Cerebellar cortex (tissue), 1 donor: ENCODE measurements at regions not wholly inside any gene's neighbourhood (a gene's known extent, or its start where the extent isn't known, plus 50 kb on each side); places are given as distances from the start of the nearest gene placed in this dataset.
A peak's percentile ranks its signal among the peaks of the same experiment; 100 is the strongest.
"Not testable (repeated sequence)": the region's sequence is repeated elsewhere in the genome, so short reads cannot be mapped to it uniquely, and the experiment has no call there.

Experiments
- DNase-seq: peaks from one replicate; pipeline ENCODE4 v3.0.0-alpha.2; 2015; ENCODE audit warnings: low spot score

DNA sequence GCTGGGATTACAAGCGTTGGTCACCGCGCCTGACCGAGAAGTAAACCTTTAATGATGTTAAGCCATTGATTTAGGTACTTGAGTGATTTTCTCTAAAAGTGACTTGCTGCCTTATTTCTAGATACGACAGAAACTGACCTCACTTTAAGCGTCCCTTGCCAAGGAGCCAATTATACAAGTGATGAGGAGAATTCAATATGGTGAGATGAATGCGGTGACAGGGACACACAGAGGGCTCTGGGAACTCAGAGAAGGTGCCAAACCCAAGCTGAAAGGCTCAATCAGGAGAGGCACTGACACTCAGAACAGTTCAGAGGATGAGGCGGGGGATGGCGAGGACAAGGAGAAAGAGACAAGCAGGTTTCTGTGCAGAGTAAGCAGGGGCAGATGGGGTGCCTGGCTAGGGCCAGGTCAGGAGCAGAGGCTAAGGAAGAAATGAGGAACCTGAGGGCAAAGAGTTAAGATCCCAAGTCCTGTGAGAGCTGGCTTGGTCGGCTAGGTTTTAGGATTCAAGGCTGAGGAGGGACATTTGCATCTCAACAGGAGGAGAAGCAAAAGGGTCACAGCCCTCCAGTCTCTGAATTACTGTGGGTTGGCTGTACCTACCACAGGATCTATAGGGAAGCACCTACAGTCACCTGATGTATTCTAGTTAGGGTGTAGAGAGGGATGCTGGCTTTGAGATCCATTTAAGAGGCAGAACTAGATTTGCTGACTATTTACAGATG lies 83.2 kb upstream of the USP24 start:
- no peak for DNase-seq

DNA sequence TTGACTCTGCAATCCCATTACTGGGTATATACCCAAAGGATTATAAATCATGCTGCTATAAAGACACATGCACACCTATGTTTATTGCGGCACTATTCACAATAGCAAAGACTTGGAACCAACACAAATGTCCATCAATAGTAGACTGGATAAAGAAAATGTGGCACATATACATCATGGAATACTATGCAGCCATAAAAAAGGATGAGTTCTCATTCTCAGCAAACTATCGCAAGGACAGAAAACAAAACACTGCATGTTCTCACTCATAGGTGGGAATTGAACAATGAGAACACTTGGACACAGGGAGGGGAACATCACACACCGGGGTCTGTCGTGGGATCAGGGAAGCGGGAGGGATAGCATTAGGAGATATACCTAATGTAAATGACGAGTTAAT lies 81.1 kb upstream of the USP24 start:
- not testable (repeated sequence) for DNase-seq

DNA sequence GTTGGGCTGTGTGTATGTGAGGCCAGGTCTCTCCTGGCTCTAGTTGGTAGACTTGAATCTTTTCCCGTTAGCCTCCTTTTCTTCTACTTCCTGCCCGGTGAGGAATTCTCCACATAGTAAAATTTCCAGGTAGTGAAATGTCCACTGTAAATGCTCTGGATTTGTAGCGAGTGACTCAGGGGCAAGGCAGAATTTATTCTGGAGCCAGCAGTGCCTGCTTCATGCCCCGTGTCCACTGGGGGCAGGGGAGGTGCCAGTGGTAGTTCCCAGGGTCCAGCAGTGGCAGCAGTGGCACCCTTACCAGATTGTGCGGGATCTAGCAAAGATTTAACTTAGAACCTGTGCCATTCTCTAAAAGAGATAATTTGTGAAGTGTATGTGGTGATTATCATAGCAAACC lies 74.5 kb upstream of the USP24 start:
- no peak for DNase-seq

DNA sequence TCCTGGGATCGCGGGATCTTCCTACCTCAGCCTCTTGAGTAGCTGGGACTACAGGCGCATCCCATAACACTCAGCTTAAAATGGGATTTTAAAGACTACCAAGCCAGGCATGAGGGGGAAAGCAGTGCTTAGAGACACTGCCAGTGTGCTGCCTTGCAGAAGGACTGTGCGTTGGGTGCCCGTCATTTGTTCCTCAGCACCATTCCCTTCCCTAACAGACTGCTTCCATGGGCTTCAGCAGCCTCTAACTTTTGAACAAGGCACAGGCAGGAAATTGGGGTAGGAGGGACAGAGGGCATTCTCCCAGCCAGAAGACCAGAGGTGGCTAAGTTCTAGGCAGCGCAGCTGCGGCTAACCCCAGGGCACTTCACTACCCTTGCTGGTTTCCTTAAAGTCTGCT lies 73.9 kb upstream of the USP24 start:
- DNase-seq, result no peak

DNA sequence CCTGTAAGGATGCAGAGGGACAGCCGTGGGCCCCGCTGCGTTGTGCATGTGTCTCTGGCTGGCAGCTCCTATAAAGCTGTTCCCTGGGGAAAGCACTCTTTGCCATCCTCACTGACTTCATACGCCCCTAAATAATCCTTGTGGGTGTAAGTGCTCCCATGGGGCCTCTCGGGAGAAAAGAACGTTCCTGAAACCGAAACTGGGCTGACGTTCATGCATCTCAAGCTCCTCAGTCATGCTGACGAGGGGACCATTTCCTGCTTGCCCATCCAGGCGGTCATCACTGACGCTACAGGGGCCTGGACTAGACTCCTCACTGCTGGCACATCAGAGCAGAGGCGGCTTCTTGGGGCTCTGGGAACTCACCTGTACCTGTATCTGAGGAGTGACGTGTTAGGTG lies 73.1 kb upstream of the USP24 start:
- DNase-seq, result no peak

DNA sequence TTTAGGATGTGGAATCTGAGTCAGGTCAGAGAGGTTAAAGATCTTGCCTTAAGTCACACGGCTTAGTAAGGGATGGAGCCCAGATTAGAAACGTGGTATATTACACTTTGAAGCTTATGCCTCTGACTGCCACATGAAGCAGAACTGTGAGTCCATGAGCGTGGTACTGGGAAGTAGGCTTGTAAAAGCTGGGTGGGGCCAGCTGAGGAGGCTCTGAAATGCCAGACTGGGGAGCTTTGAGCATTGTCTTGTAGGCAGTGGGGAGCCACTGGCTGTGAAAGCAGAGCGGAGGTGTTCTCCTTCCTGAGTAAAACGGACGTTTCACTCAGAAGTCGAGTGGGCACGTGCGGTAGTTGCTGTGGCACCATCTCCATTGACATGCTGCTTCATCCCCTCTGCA lies 72.6 kb upstream of the USP24 start:
- no peak for DNase-seq

DNA sequence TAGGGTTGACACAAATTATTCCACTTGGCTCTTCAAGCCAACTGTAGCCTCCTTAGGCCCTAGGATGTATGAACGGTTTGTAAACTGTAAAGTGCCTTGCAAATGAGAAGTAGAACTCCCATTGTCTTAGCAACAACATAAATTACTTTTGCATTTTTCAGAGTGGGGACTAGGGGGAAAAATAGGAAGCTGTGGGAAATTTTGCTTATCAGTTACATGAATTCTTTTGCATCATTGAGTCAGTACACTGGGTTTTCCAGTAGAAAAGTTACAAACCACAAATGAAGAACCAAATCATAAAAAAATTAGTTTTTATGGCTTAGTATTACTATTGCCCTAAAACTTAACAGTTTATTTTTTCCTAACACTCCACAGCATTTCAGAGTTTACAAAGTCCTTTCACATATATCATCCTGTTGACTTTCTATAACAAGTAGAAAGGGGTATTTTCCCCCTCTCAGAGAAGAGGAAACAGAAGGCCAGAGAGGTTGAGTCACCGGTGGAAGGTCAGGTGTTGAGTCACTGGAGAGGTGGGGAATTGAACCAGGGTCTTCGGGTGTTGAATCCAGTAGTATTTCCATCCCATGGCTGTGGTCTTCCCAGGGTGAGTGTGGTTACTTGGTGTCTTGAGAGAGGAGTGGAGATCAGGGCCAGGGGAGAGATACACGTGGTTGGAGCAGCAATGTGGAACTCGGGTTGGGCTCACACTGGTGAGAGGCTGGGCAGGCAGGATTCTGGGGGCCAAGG lies 71.9 kb upstream of the USP24 start:
- DNase-seq, result no peak

DNA sequence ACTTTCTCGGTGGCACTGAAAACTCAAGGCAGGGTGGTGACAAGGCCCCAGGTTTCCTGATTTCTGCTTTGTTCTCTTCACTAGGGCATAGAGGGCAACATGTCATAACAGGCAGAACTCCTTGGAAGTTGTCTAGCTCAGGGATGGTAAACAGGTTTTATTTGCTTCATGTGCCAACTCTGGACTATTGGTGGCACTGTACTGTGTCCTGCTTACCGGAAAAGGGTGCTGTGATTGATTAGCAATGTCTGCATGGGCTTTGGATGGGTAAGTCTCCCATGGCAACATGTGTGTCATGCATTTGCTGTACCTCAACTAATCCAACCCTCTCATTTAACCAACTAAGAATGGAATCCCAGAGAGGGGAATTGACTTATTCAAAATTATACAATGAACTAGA lies 70.7 kb upstream of the USP24 start:
- DNase-seq, result no peak

DNA sequence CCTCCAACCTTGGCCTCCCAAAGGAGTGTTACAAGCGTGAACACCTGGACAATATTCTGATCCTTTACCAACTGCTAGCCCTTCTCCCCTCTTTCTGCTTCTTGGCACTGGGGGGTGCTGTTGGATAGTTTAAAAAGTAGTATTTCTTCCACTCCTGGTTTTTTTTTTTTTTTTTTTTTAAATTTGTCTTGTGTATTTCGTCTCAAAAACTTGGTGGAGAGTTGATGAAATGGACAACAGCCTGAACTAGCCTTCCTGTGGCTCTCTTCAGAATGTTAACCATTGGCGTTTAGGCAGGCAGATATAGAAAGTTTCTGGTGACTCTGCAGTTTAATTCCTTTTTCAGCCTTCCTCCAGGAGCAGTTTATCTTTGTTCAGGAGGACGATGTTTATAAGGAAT lies 69.7 kb upstream of the USP24 start:
- DNase-seq, result peak; percentile 62

DNA sequence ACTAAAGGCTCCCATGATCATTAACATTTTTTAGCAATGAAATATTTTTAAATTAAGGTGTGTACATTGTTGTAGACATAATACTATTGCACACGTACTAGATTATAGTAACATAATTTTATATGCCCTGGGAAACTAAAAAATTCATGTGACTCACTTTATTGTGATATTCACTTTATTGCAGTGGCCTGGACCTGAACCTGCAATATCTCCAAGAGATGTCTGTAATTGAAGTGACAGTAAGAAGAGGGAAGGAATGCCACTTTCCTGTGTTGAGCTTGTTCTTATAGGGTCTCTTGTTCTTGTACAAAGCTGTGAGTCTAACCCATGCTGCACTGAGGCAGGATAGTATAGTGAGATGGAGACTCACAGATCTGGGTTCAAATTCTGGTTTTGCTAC lies 66.9 kb upstream of the USP24 start:
- DNase-seq, result no peak

DNA sequence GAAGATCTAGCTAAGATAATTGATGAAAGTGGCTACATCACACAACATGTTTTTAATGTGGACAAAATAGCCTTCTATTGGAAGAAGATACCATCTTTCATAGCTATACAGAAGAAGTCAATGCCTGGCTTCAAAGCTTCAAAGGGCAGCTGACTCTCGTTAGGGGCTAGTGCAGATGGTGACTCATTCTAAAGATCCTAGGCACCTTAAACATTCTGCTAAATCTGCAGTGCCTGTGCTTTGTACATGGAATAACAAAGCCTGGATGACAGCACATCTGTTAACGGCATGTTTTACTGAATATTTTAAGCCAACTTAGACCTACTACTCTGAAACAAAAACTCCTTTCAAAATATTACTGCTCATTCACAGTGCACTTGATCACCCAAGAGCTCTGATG lies 65.6 kb upstream of the USP24 start:
- DNase-seq, result no peak

DNA sequence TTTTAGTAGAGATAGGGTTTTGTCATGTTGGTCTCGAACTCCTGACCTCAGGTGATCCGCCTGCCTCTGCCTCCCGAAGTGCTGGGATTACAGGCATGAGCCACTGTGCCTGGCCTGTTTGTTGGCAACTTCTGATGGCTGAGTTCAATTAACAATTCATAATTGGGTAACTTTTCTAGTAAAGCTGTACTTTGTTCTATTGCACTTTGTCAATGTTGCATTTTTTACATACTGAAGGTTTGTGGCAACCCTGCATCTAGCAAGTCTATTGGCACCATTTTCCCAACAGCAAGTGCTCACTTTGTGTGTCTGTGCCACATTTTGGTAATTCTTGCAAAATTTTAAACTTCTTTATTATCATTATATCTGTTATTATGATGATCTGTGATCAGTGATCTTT lies 64.5 kb upstream of the USP24 start:
- no peak for DNase-seq

DNA sequence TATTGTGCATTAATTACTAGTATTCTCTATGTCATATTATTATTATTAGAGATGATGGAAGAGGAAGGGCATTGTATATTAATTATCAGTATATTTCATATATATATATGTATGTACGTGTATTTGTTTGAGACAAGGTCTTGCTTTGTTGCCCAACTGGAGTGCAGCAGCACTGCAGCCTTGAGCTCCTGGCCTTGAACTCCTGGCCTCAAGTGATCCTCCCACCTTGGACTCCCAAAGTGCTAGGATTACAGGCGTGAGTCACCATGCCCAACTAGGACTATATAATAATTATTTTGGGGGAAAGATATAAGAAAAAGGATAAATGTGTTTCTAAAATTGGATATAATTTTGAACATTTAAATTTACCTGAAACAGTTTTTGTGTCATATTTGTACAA lies 63.2 kb upstream of the USP24 start:
- DNase-seq, result no peak

DNA sequence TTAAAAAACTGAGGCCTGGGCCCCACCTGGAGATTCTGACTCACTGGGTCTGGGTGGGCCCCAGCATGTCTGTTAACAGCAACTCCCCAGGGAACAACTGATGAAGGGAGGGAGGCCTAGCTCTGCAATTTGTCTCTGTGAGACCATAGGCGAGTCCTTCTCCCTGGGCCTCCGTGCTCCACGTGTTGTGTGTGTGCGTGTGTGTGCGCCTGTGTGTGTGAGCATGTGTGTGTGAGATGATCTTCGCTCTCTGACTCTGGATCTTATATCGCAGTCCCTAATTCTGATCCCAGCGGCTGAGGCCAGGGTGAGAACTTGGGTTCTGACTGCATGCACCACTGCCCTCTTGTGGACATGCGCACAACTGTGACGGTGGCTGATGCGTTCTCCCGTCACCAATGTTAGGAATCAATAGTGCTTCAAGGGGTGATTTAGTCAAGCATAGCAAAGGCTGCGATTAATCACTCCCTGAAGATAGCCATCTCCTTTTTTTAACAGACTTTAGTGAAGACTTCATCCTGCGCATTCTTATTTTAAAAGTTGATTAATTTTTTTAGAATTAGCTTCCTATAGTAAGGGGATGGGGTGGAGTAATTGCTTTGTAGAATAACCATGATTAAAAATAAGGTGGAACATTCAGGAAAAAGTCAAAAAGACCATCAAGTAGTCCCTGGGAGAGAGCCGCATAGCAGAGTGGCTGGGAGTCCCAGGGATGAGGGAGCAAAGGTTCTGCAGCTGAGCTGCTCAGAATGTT lies 62.4 kb upstream of the USP24 start:
- peak; percentile 89 for DNase-seq

DNA sequence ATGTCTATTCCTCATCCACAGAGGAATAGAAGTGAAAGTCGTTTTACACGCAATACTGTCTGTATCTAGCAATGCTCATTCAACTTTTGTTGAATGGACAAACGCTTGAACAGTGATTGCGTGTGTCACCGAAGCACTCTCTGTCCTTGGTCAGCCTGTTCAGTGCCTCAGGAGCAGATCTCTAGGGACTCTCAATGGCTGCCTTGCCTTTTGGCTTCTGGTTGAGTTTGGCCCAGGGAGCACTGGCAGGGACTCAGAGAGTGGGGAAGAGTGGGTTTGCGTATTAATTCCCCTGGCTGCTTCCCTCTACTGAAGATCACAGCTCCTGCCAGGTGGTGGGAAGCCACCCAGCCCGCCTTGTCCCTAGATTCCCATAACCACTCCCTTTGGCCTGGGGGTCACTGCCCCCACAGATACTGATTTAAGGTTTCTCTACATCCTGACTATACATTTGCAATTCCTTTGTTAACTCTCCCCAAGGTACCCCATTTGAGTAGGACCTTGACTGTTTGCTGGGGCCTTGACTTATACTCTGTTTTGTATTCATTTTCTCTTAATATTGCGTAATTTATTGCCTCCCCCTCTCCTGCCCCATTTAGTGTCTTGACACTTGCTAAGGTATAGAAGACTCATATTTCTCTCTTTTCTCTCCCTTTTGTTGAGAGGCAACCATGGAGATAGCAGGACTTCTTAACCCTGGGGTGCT lies 61.7 kb upstream of the USP24 start:
- peak; percentile 45 for DNase-seq

DNA sequence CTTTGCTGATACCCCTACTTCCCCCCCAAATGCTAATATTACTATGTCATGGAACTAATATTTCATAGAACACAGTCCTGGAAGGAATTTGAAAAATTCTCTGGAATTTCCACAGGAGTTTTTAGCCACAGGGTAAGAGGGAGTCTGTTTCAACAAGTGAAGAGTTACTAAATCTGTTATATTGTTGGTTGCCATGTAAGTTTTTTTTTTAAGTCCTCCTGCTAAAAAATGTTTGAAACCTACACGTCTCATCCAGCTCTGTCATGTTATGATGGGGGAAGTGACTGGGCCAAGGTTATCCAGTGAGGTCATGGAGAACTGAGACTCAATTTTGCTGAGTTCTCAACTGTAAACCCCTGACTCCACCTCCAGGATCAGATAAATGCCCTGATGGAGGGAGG lies 60.8 kb upstream of the USP24 start:
- no peak for DNase-seq

DNA sequence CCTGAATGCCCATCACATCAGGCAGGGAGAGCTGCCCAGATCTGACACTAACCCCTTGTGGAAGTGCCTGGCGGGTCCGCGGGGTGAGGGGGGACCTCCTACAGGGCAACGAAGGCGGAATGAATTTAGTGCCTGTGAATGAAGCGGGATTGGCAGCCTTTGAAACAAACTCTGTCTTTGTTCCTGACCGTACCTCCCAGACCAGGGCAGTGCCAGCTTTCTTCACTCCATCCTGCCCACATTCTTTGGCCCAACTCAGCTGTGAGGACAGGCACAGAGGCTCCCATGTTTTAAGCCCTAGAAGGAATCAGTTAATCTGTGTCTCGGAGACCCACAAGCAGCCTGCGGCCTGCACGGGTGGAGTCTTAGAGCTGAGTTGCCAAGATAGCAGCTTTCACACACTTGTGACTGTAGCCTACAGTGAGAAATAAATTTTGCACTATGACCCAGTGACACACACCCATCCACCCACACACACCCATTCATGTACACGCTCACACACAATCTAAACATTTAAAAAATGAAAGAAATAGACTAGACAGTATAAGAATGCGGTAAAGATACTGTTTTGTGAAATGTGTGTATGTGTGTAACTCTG lies 60.1 kb upstream of the USP24 start:
- no peak for DNase-seq

DNA sequence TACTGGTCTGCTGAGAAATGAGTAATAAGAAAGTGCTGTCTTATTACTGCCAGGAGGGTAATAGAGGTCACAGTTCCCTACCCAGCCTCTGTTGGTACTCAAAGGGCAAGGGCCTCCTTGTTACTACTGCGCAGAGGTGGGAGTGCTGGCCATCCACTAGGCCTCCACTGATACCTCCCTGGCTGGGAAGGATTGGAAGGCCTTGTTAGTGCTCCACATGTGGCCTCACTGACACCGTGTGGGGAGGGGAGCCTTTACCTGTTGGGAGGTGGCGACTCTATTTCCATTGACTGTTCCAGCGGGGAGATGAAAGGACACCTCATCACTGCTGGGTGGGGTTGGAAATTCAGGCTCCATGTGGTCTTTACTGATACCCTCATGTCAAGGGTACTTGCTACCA lies 57.8 kb upstream of the USP24 start:
- no peak for DNase-seq
